MM.1S (cell line): ENCODE measurements at regions not wholly inside any gene's neighbourhood (a gene's known extent, or its start where the extent isn't known, plus 50 kb on each side); places are given as distances from the start of the nearest gene placed in this dataset.

Experiments used
- DNase-seq: peaks from one replicate; pipeline ENCODE4 v3.0.0-alpha.2; 2015
- H2AFZ ChIP-seq: fragments of 300-600 bp; sonication (generic); 2 replicates; pipeline ENCODE4 v1.6.0; 2016; ENCODE audit warnings: antibody characterized with exemption, low read length
- H3F3A ChIP-seq: fragments of 300-600 bp; sonication (generic); 2 replicates; pipeline ENCODE4 v1.6.1; 2016; ENCODE audit warnings: mild to moderate bottlenecking, antibody characterized with exemption, low read length, moderate library complexity, mixed read lengths; ENCODE audit not compliant: insufficient read depth
- H3K27ac ChIP-seq: fragments of 300-600 bp; sonication (generic); 2 replicates; pipeline ENCODE4 v1.5.1; 2016; ENCODE audit warnings: mild to moderate bottlenecking, low read length
- H3K27me3 ChIP-seq: fragments of 300-600 bp; sonication (generic); replicated peaks from 2 replicates; pipeline ENCODE4 v1.6.0; 2016; ENCODE audit warnings: low read length; ENCODE audit not compliant: insufficient read depth
- H3K36me3 ChIP-seq: fragments of 300-600 bp; sonication (generic); replicated peaks from 2 replicates; pipeline ENCODE4 v1.6.1; 2016; ENCODE audit warnings: mild to moderate bottlenecking, low read length, mixed read lengths; ENCODE audit not compliant: insufficient read depth
- H3K4me1 ChIP-seq: fragments of 300-600 bp; sonication (generic); 2 replicates; pipeline ENCODE4 v1.6.1; 2016; ENCODE audit warnings: low read length, mixed read lengths
- H3K4me2 ChIP-seq: fragments of 300-600 bp; sonication (generic); 2 replicates; pipeline ENCODE4 v1.6.0; 2016; ENCODE audit warnings: low read depth, low read length
- H3K4me3 ChIP-seq: fragments of 300-600 bp; sonication (generic); 2 replicates; pipeline ENCODE4 v1.5.1; 2016; ENCODE audit warnings: low read length, mixed read lengths
- H3K79me2 ChIP-seq: fragments of 300-600 bp; sonication (generic); 2 replicates; pipeline ENCODE4 v1.6.1; 2016; ENCODE audit warnings: mixed run types, low read length, mixed read lengths
- H3K9ac ChIP-seq: fragments of 300-600 bp; sonication (generic); 2 replicates; pipeline ENCODE4 v1.6.1; 2016; ENCODE audit warnings: low read length, mixed read lengths
- H3K9me2 ChIP-seq: fragments of 300-600 bp; sonication (generic); replicated peaks from 2 replicates; pipeline ENCODE4 v1.6.1; 2016; ENCODE audit warnings: mild to moderate bottlenecking, low read length, mixed read lengths; ENCODE audit not compliant: insufficient read depth
- H3K9me3 ChIP-seq: fragments of 300-600 bp; sonication (generic); replicated peaks from 2 replicates; pipeline ENCODE4 v1.6.1; 2016; ENCODE audit warnings: mild to moderate bottlenecking, low read length, mixed read lengths; ENCODE audit not compliant: insufficient read depth
- H4K20me1 ChIP-seq: fragments of 300-600 bp; sonication (generic); 2 replicates; pipeline ENCODE4 v1.6.1; 2016; ENCODE audit warnings: mild to moderate bottlenecking, low read length, moderate library complexity, mixed read lengths; ENCODE audit not compliant: insufficient read depth
- EZH2 ChIP-seq: fragments of 300-600 bp; sonication (generic); optimal IDR thresholded peaks from 2 replicates; pipeline ENCODE3; 2017; ENCODE audit warnings: low read depth, mild to moderate bottlenecking, antibody characterized with exemption, low read length, mixed read lengths
- EZH2phosphoT487 ChIP-seq: fragments of 300-600 bp; sonication (generic); IDR thresholded peaks from 2 replicates; pipeline ENCODE4 v1.6.1; 2018; ENCODE audit warnings: antibody characterized with exemption, low read length
- TF ChIP-seq, protein P1 (sequence below): fragments of 300-600 bp; sonication (generic); IDR thresholded peaks from 2 replicates; pipeline ENCODE4 v1.5.1; 2016; ENCODE audit warnings: antibody characterized with exemption, low read length, mixed read lengths

DNA sequence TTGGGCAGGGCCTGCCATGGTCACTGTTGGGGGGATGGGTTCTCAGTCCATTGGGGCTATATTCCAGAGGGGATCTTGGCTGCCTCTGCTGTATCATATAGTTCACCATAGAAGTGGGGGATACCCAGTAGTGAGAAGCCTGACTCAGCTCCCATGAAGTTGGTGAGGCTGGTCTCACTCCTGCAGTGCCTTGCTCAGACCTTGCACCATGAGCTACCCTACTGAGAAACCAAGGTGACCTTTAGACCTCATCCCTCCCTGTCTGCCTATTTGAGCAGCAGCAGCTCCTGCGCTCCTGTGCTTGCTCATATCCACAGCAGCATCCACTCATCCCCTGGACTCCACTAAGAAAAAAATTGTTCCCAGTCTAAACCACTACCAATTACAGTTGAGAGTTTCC is 56.0 kb upstream of the HEY2 start:
- no peak for DNase-seq

DNA sequence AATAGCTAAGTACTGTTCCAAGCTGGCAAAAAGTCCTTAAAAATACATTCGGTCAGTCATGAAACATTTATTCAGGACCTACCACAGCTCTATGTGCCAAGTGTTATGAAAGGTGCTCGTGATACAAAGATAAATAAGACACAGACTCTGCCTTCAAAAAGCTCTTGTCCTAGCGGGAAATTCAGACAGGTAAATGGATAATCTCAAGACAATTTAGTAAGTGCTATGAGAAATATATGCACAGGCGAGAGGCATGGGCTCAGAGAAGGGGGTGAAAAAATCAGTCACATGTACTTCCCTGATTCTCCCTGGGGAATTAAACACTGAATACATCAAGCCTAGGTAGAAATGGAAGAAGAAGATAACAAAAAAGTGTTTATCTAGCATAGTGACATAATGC is 49.8 kb upstream of the HEY2 start:
- H3K27me3 ChIP-seq: no peaks in the 10 kb centered on the region
- H2AFZ ChIP-seq: no peak overlapping the region
- H3F3A ChIP-seq: no peaks in the 10 kb centered on the region
- H3K9me3 ChIP-seq: no peaks in the 10 kb centered on the region
- H3K9me2 ChIP-seq: no peaks in the 10 kb centered on the region
- no peaks in the 10 kb centered on the region for H3K4me1 ChIP-seq
- H3K4me3 ChIP-seq: no peak overlapping the region
- no peaks in the 10 kb centered on the region for H3K36me3 ChIP-seq
- H3K4me2 ChIP-seq: no peak overlapping the region
- no peak for TF ChIP-seq EZH2
- TF ChIP-seq, protein P1, sequence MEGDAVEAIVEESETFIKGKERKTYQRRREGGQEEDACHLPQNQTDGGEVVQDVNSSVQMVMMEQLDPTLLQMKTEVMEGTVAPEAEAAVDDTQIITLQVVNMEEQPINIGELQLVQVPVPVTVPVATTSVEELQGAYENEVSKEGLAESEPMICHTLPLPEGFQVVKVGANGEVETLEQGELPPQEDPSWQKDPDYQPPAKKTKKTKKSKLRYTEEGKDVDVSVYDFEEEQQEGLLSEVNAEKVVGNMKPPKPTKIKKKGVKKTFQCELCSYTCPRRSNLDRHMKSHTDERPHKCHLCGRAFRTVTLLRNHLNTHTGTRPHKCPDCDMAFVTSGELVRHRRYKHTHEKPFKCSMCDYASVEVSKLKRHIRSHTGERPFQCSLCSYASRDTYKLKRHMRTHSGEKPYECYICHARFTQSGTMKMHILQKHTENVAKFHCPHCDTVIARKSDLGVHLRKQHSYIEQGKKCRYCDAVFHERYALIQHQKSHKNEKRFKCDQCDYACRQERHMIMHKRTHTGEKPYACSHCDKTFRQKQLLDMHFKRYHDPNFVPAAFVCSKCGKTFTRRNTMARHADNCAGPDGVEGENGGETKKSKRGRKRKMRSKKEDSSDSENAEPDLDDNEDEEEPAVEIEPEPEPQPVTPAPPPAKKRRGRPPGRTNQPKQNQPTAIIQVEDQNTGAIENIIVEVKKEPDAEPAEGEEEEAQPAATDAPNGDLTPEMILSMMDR: no peak
- no peak for TF ChIP-seq EZH2phosphoT487
- H3K27ac ChIP-seq: no peak overlapping the region
- no peaks in the 10 kb centered on the region for H4K20me1 ChIP-seq
- H3K79me2 ChIP-seq: no peaks in the 10 kb centered on the region
- H3K9ac ChIP-seq: no peak overlapping the region
- no peak for DNase-seq

More for the DNA sequence above, 56.0 kb upstream of the HEY2 start:
- no peaks in the 10 kb centered on the region for H3K9me2 ChIP-seq
- H3K27ac ChIP-seq: no peak overlapping the region
- TF ChIP-seq EZH2: no peak
- TF ChIP-seq, protein P1: no peak
- TF ChIP-seq EZH2phosphoT487: no peak
- no peaks in the 10 kb centered on the region for H3F3A ChIP-seq
- no peak overlapping the region for H3K9ac ChIP-seq
- no peaks in the 10 kb centered on the region for H3K36me3 ChIP-seq
- H3K9me3 ChIP-seq: no peaks in the 10 kb centered on the region
- H3K4me1 ChIP-seq: no peaks in the 10 kb centered on the region
- no peak overlapping the region for H3K4me2 ChIP-seq
- H2AFZ ChIP-seq: no peak overlapping the region
- no peak overlapping the region for H3K4me3 ChIP-seq
- H3K27me3 ChIP-seq: no peaks in the 10 kb centered on the region
- H3K79me2 ChIP-seq: no peaks in the 10 kb centered on the region
- no peaks in the 10 kb centered on the region for H4K20me1 ChIP-seq
